CD4-positive, alpha-beta T cell treated with Interleukin-15 for 4 hours (primary cell): ENCODE measurements at regions not wholly inside any gene's neighbourhood (a gene's known extent, or its start where the extent isn't known, plus 50 kb on each side); places are given as distances from the start of the nearest gene placed in this dataset.

ENCODE experiments used
- DNase-seq: peaks from one replicate; pipeline ENCODE4 v3.0.0-alpha.2; 2020; ENCODE audit warnings: low spot score

- DNase-seq, result no peak
Measured at GRCh38 chr3:124277144-124277890, 285.4 kb upstream of the ROPN1 start.

- DNase-seq, result no peak
Measured at GRCh38 chr3:124281453-124282316, 289.8 kb upstream of the ROPN1 start.

GRCh38 chr3:124282751-124283651 is 291.1 kb upstream of the ROPN1 start:
- no peak for DNase-seq

- DNase-seq, result no peak
Measured at GRCh38 chr3:124283652-124284023, 291.7 kb upstream of the ROPN1 start.

- no peak for DNase-seq
Measured at GRCh38 chr3:124288996-124289395, 297.1 kb upstream of the ROPN1 start.

GRCh38 chr3:124291008-124291407 is 299.1 kb upstream of the ROPN1 start:
- no peak for DNase-seq

- DNase-seq, result no peak
Measured at GRCh38 chr3:124292329-124292728, 300.4 kb upstream of the ROPN1 start.

- DNase-seq, result no peak
Measured at GRCh38 chr3:124293584-124293983, 301.7 kb upstream of the ROPN1 start.

GRCh38 chr3:124295362-124295761 is 303.4 kb upstream of the ROPN1 start:
- no peak for DNase-seq

- no peak for DNase-seq
Measured at GRCh38 chr3:124296406-124296805, 304.5 kb upstream of the ROPN1 start.

GRCh38 chr3:124297062-124297980 is 305.4 kb upstream of the ROPN1 start:
- DNase-seq, result no peak

- no peak for DNase-seq
Measured at GRCh38 chr3:124298301-124298700, 306.4 kb upstream of the ROPN1 start.

GRCh38 chr3:124298951-124299350 is 307.0 kb upstream of the ROPN1 start:
- no peak for DNase-seq

GRCh38 chr3:124299831-124300230 is 307.9 kb upstream of the ROPN1 start:
- no peak for DNase-seq

GRCh38 chr3:124300416-124300815 is 308.5 kb upstream of the ROPN1 start:
- DNase-seq, result no peak

- DNase-seq, result no peak
Measured at GRCh38 chr3:124303305-124303910, 311.5 kb upstream of the ROPN1 start.

- DNase-seq, result no peak
Measured at GRCh38 chr3:124306665-124307064, 314.7 kb upstream of the ROPN1 start.

- DNase-seq, result no peak
Measured at GRCh38 chr3:124313621-124314020, 321.7 kb upstream of the ROPN1 start.

- no peak for DNase-seq
Measured at GRCh38 chr3:124315215-124316033, 323.5 kb upstream of the ROPN1 start.

- no peak for DNase-seq
Measured at GRCh38 chr3:124316034-124316287, 324.0 kb upstream of the ROPN1 start.
